Tibial artery (tissue), 4 donors: ENCODE measurements at regions not wholly inside any gene's neighbourhood (a gene's known extent, or its start where the extent isn't known, plus 50 kb on each side); places are given as distances from the start of the nearest gene placed in this dataset.
"Not testable (repeated sequence)": the region's sequence is repeated elsewhere in the genome, so short reads cannot be mapped to it uniquely, and the experiment has no call there.

Experiments used
- DNase-seq, 2 donors: peaks; one replicate each; pipeline ENCODE4 v3.0.0-alpha.2; 2019
- H3K27ac ChIP-seq, 2 donors: fragments of 200-600 bp; sonication (generic) in 1 of 2; 1 replicate in 1 of 2; 2 replicates in 1 of 2; pipeline ENCODE4 v1.5.1; 2018 to 2019; ENCODE audit warnings: mild to moderate bottlenecking in 1 of 2
- H3K27me3 ChIP-seq, 2 donors: fragments of 200-600 bp; sonication (generic) in 1 of 2; one replicate each; pipeline versions ENCODE4 v1.5.1 to v1.6.0; 2016 to 2019
- H3K36me3 ChIP-seq, 3 donors: fragments of 200-600 bp; sonication (generic) in 2 of 3; one replicate each; pipeline ENCODE4 v1.5.1; 2016 to 2019; ENCODE audit warnings: mild to moderate bottlenecking in 2 of 3
- H3K4me1 ChIP-seq, 4 donors: fragments of 200-600 bp; sonication (generic) in 2 of 4; 1 replicate in 3 of 4; 2 replicates in 1 of 4; pipeline ENCODE4 v1.5.1; 2016 to 2019
- H3K4me3 ChIP-seq, 2 donors: fragments of 200-600 bp; sonication (generic) in 1 of 2; 1 replicate in 1 of 2; 2 replicates in 1 of 2; pipeline ENCODE4 v1.5.1; 2018 to 2019; ENCODE audit warnings: mild to moderate bottlenecking in 2 of 2
- H3K9me3 ChIP-seq, 3 donors: fragments of 200-600 bp; sonication (generic) in 1 of 3; one replicate each; pipeline ENCODE4 v1.5.1; 2016 to 2019
- CTCF ChIP-seq, 2 experiments: fragments of 200-600 bp in 1 of 2; fragments of 450-650 bp in 1 of 2; IDR thresholded peaks; one replicate each; pipeline ENCODE4 v1.5.1; 2017 to 2019; ENCODE audit warnings: antibody characterized with exemption in 2 of 2, mild to moderate bottlenecking in 1 of 2, moderate library complexity in 1 of 2
- intact Hi-C: fragments of 100-400 bp; cut with DNase I; formaldehyde crosslinking; loops from one replicate; pipeline ENCODE4 v1.15.0; 2023; ENCODE audit warnings: low total_unique reads

DNA sequence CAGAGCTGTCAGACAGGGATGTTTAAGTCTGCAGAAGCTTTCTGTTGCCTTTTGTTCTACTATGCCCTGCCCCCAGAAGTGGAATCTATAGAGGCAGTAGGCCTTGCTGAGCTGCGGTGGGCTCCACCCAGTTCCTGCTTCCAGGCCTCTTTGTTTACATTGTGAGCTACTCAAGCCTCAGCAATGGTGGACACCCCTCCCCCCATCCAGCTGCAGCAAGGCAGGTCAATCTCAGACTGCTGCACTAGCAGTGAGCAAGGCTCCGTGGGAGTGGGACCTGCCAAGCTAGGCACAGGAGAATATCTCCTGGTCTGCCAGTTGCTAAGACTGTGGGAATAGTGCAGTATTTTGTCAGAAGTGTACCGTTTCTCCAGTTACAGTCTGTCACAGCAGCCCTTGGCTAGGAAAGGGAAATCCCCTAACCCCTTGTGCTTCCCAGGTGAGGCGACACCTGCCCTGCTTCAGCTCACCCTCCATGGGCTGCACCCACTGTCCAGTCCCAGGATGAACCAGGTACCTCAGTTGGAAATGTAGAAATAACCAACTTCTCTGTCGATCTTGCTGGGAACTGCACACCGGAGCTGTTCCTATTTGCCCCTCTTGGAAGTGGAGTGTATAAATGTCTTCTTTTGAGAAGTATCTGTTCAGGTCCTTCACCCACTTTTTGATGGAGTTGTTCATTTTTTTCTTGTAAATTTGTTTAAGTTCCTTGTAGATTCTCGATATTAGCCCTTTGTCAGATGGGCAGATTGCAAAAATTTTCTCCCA is 213.5 kb upstream of the SLC38A2 start:
- no peak for TF ChIP-seq CTCF (IDR thresholded peaks at IDR 0.05)
- H3K36me3 ChIP-seq = no peaks in the 10 kb centered on the region
- peaks cover 0 to 8% (median 0%) of the 10 kb centered on the region in 3 donors for H3K9me3 ChIP-seq

GRCh38 chr12:46584098-46584497 is 211.5 kb upstream of the SLC38A2 start:
- H3K27me3 ChIP-seq, H3K4me3 ChIP-seq, H3K36me3 ChIP-seq, H3K9me3 ChIP-seq, intact Hi-C loops, H3K4me1 ChIP-seq, DNase-seq, H3K27ac ChIP-seq: not testable (repeated sequence)

More for the DNA sequence above, 213.5 kb upstream of the SLC38A2 start:
- Histone ChIP-seq H3K4me1 (peaks cover 0 to 4% (median 0%) of the 10 kb centered on the region in 4 donors), H3K27me3 (no peaks in the 10 kb centered on the region), H3K4me3 (no peak overlapping the region), H3K27ac (no peak overlapping the region)
- intact Hi-C loops = no loop called here
- DNase-seq = no peak

GRCh38 chr12:46581990-46582389 is 209.4 kb upstream of the SLC38A2 start:
- H3K9me3 ChIP-seq, intact Hi-C loops, H3K27ac ChIP-seq, H3K36me3 ChIP-seq, H3K4me3 ChIP-seq, DNase-seq, H3K27me3 ChIP-seq: not testable (repeated sequence)
- peaks cover 0 to 30% (median 20%) of the 10 kb centered on the region in 4 donors for H3K4me1 ChIP-seq

DNA sequence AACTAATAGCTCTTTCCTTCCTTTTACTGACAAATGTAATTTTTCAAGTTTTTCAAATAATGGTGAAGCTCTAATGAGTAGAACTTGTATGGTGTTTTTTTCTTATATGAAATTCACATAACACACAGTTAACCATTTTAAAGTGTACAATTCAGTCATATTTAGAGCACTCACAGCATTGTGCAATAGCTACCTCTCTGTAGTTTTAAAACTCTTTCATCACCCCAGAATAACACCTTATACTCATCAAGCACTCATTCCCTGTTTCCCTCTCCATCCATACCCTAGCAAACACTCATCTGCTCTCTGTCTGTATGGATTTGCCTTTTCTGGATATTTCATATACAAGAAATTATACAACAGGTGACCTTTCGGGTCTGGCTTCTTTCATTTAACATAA is 207.9 kb upstream of the SLC38A2 start:
- Histone ChIP-seq H3K27me3 (no peaks in the 10 kb centered on the region), H3K9me3 (peaks cover 0 to 8% (median 0%) of the 10 kb centered on the region in 3 donors), H3K27ac (no peak overlapping the region), H3K36me3 (no peaks in the 10 kb centered on the region), H3K4me3 (no peak overlapping the region), H3K4me1 (peaks cover 0 to 31% (median 23%) of the 10 kb centered on the region in 4 donors)
- intact Hi-C loops = no loop called here
- DNase-seq = no peak
- no peak for TF ChIP-seq CTCF (IDR thresholded peaks at IDR 0.05)

GRCh38 chr12:46579474-46579873 is 206.9 kb upstream of the SLC38A2 start:
- intact Hi-C loops = loop anchor here (10.0 kb wide), 1 partner anchor 205 kb away; the partner anchor contains the start of gene SLC38A2
- Histone ChIP-seq H3K4me3 (no peak overlapping the region), H3K27me3 (no peaks in the 10 kb centered on the region), H3K36me3 (no peaks in the 10 kb centered on the region), H3K4me1 (peaks cover 0 to 41% (median 24%) of the 10 kb centered on the region in 4 donors), H3K9me3 (peaks cover 0 to 4% (median 0%) of the 10 kb centered on the region in 3 donors), H3K27ac (peak overlapping the region; percentile 72)
- no peak for DNase-seq
- no peak for TF ChIP-seq CTCF (IDR thresholded peaks at IDR 0.05)

- peak overlapping the region; percentile 72 for H3K27ac ChIP-seq
- no peak overlapping the region for H3K4me3 ChIP-seq
- no peaks in the 10 kb centered on the region for H3K27me3 ChIP-seq
- H3K36me3 ChIP-seq = no peaks in the 10 kb centered on the region
- peaks cover 0 to 52% (median 28%) of the 10 kb centered on the region in 4 donors for H3K4me1 ChIP-seq
- no peak for DNase-seq
- no peaks in the 10 kb centered on the region for H3K9me3 ChIP-seq
- no peak for TF ChIP-seq CTCF (IDR thresholded peaks at IDR 0.05)
- intact Hi-C loops = loop anchor here (10.0 kb wide), 1 partner anchor 204 kb away; the partner anchor contains the start of gene SLC38A2
Measured at GRCh38 chr12:46578190-46578982, 205.8 kb upstream of the SLC38A2 start.
